ENCODE measurements at regions not wholly inside any gene's neighbourhood (a gene's known extent, or its start where the extent isn't known, plus 50 kb on each side); places are given as distances from the start of the nearest gene placed in this dataset.

DNA sequence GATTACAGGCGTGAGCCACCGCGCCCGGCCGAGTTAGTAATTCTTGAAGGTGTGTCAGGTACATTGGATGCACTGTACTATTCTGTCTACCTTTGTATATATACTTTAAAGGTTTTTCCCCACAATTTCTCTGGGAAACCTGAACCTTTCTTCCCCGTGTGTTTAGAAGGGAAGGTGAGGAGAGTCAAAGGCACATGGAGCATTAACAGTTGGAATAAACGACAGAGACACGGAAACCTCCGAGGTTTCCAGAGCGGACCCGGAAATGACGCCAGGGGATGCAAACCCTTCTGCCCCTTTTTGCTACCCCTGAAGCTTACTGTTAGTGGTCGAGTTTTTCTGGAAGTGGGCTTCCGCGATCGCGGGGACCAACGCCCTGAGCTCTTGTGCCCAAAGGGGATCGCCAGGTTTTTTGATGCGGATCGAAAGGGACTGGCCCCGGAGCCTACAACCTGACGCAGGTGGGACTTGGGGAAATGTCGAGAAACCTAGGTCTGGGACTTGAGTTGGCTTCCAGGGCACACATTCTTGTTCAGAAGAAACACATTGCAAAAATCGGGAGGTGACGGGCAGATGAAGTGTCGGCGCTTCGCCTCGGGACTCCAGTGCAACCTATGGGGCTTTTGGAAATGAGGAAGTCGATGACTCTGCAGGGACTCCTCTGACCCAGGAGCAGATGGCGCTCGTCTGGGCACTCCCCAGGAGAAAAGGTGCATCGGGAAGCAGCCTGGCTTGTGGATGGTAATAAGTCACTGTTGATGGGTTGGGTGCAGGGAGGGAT, 218.2 kb downstream of the OR2B2 start (continued):
- TF ChIP-seq, protein P1, sequence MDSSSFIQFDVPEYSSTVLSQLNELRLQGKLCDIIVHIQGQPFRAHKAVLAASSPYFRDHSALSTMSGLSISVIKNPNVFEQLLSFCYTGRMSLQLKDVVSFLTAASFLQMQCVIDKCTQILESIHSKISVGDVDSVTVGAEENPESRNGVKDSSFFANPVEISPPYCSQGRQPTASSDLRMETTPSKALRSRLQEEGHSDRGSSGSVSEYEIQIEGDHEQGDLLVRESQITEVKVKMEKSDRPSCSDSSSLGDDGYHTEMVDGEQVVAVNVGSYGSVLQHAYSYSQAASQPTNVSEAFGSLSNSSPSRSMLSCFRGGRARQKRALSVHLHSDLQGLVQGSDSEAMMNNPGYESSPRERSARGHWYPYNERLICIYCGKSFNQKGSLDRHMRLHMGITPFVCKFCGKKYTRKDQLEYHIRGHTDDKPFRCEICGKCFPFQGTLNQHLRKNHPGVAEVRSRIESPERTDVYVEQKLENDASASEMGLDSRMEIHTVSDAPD (CRISPR knock-in tag; IDR thresholded peaks at IDR 0.05) = no peak; the same call in 1 of the 2 replicates
- TF ChIP-seq PAX8 (CRISPR knock-in tag; IDR thresholded peaks at IDR 0.05; ENCODE audit: borderline replicate concordance) = no peak
- TF ChIP-seq, protein P2, sequence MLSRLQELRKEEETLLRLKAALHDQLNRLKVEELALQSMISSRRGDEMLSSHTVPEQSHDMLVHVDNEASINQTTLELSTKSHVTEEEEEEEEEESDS (CRISPR knock-in tag; IDR thresholded peaks at IDR 0.05; ENCODE audit: borderline replicate concordance) = 0 out of 2 replicates have a peak, but pooled peaks have one; percentile 67
- TF ChIP-seq TCF12 (IDR thresholded peaks at IDR 0.05) = no peak
- TF ChIP-seq TCF12 (CRISPR knock-in tag; IDR thresholded peaks at IDR 0.05) = no peak
- TF ChIP-seq, protein P3, sequence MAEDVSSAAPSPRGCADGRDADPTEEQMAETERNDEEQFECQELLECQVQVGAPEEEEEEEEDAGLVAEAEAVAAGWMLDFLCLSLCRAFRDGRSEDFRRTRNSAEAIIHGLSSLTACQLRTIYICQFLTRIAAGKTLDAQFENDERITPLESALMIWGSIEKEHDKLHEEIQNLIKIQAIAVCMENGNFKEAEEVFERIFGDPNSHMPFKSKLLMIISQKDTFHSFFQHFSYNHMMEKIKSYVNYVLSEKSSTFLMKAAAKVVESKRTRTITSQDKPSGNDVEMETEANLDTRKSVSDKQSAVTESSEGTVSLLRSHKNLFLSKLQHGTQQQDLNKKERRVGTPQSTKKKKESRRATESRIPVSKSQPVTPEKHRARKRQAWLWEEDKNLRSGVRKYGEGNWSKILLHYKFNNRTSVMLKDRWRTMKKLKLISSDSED (CRISPR knock-in tag; IDR thresholded peaks at IDR 0.05) = no peak
- TF ChIP-seq ISL2 (CRISPR knock-in tag; IDR thresholded peaks at IDR 0.05) = no peak; the same call in 1 of the 2 replicates
- TF ChIP-seq RELA (CRISPR knock-in tag; IDR thresholded peaks at IDR 0.05) = no peak
- TF ChIP-seq NR2F6 (IDR thresholded peaks at IDR 0.05) = no peak
- no peak for TF ChIP-seq NR2F6 (CRISPR knock-in tag; IDR thresholded peaks at IDR 0.05)
- no peak for TF ChIP-seq SNAI1 (CRISPR knock-in tag; IDR thresholded peaks at IDR 0.05; ENCODE audit: borderline replicate concordance)
- TF ChIP-seq ZNF577 (CRISPR knock-in tag; IDR thresholded peaks at IDR 0.05; ENCODE audit: borderline replicate concordance, low read depth) = no peak
- no peak for TF ChIP-seq AKAP8 (CRISPR knock-in tag; IDR thresholded peaks at IDR 0.05)
- TF ChIP-seq, protein P4, sequence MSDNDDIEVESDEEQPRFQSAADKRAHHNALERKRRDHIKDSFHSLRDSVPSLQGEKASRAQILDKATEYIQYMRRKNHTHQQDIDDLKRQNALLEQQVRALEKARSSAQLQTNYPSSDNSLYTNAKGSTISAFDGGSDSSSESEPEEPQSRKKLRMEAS (IDR thresholded peaks at IDR 0.05) = peak; percentile 80
- TF ChIP-seq DNMT1 (CRISPR knock-in tag; IDR thresholded peaks at IDR 0.05) = no peak
- TF ChIP-seq CENPT (CRISPR knock-in tag; IDR thresholded peaks at IDR 0.05; ENCODE audit: low read depth) = no peak
- TF ChIP-seq, protein P5, sequence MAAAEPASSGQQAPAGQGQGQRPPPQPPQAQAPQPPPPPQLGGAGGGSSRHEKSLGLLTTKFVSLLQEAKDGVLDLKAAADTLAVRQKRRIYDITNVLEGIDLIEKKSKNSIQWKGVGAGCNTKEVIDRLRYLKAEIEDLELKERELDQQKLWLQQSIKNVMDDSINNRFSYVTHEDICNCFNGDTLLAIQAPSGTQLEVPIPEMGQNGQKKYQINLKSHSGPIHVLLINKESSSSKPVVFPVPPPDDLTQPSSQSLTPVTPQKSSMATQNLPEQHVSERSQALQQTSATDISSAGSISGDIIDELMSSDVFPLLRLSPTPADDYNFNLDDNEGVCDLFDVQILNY (CRISPR knock-in tag; conservative IDR thresholded peaks at IDR 0.05) = no peak
- no peak for TF ChIP-seq HNRNPK (IDR thresholded peaks at IDR 0.05; ENCODE audit: low read depth, low read length, poor library complexity, severe bottlenecking)
- TF ChIP-seq, protein P6, sequence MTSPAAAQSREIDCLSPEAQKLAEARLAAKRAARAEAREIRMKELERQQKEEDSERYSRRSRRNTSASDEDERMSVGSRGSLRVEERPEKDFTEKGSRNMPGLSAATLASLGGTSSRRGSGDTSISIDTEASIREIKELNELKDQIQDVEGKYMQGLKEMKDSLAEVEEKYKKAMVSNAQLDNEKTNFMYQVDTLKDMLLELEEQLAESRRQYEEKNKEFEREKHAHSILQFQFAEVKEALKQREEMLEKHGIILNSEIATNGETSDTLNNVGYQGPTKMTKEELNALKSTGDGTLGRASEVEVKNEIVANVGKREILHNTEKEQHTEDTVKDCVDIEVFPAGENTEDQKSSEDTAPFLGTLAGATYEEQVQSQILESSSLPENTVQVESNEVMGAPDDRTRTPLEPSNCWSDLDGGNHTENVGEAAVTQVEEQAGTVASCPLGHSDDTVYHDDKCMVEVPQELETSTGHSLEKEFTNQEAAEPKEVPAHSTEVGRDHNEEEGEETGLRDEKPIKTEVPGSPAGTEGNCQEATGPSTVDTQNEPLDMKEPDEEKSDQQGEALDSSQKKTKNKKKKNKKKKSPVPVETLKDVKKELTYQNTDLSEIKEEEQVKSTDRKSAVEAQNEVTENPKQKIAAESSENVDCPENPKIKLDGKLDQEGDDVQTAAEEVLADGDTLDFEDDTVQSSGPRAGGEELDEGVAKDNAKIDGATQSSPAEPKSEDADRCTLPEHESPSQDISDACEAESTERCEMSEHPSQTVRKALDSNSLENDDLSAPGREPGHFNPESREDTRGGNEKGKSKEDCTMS (CRISPR knock-in tag; conservative IDR thresholded peaks at IDR 0.05) = no peak
- TF ChIP-seq BRD4 (CRISPR knock-in tag; IDR thresholded peaks at IDR 0.05) = no peak; the same call in 1 of the 2 replicates
- TF ChIP-seq, protein P7, sequence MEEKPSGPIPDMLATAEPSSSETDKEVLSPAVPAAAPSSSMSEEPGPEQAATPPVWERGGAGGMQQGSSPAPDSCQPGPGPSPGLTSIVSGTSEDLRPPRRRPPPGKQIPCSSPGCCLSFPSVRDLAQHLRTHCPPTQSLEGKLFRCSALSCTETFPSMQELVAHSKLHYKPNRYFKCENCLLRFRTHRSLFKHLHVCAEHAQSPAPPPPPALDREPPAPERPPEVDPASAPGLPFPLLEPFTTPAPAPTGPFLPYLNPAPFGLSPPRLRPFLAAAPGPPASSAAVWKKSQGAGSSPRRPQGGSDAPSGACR (CRISPR knock-in tag; IDR thresholded peaks at IDR 0.05) = no peak; the same call in 1 of the 2 replicates
- peak; percentile 78; the same call in 1 of the 2 replicates for TF ChIP-seq ZNF547 (CRISPR knock-in tag; IDR thresholded peaks at IDR 0.05)

All from HepG2 (cell line).